ENCODE measurements at regions not wholly inside any gene's neighbourhood (a gene's known extent, or its start where the extent isn't known, plus 50 kb on each side); places are given as distances from the start of the nearest gene placed in this dataset.
A peak's percentile ranks its signal among the peaks of the same experiment; 100 is the strongest.

DNA sequence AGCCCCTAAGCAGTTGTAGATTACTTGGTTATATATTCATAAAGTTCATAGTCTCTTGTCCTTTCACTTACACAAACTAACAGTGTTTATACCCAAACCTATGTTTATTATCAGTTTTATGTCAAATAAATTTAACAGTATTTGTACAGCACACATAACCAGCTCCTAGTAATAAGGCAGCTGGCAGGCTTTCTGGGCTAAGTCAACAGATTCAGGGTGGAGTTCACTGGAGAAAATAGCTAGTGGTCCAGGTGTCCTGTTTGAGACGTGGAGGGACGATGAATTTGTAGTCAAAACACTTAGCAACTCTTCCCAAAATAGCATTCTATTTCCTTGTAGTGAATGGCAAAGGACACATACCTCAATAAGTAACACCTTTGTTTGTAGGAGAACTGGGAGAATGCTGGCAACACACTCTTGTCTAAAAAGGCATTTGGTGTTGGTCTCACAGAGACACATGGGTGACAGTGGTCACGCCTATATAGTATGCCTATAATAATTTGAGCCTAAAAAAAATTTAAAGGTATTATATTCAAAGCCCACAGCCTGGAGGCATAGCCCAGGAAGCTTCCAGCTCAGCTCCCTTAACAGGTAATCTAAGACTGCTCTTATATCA lies 156.4 kb upstream of the CARMIL1 start:
- H3K27ac ChIP-seq = peak overlapping the region; percentile 55 to 79
- DNase-seq = no peak
- TF ChIP-seq POLR2A (IDR thresholded peaks at IDR 0.05) = no peak
- TF ChIP-seq, protein P1, sequence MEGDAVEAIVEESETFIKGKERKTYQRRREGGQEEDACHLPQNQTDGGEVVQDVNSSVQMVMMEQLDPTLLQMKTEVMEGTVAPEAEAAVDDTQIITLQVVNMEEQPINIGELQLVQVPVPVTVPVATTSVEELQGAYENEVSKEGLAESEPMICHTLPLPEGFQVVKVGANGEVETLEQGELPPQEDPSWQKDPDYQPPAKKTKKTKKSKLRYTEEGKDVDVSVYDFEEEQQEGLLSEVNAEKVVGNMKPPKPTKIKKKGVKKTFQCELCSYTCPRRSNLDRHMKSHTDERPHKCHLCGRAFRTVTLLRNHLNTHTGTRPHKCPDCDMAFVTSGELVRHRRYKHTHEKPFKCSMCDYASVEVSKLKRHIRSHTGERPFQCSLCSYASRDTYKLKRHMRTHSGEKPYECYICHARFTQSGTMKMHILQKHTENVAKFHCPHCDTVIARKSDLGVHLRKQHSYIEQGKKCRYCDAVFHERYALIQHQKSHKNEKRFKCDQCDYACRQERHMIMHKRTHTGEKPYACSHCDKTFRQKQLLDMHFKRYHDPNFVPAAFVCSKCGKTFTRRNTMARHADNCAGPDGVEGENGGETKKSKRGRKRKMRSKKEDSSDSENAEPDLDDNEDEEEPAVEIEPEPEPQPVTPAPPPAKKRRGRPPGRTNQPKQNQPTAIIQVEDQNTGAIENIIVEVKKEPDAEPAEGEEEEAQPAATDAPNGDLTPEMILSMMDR (IDR thresholded peaks at IDR 0.05) = no peak
- intact Hi-C loops (cut with DNase I; ENCODE audit: low total_unique reads) = no loop called here
- H3K4me1 ChIP-seq = no peaks in the 10 kb centered on the region
- H3K27me3 ChIP-seq = no peaks in the 10 kb centered on the region
- no peak overlapping the region for H3K4me3 ChIP-seq
- no peaks in the 10 kb centered on the region for H3K36me3 ChIP-seq
- H3K9me3 ChIP-seq = no peaks in the 10 kb centered on the region

DNA sequence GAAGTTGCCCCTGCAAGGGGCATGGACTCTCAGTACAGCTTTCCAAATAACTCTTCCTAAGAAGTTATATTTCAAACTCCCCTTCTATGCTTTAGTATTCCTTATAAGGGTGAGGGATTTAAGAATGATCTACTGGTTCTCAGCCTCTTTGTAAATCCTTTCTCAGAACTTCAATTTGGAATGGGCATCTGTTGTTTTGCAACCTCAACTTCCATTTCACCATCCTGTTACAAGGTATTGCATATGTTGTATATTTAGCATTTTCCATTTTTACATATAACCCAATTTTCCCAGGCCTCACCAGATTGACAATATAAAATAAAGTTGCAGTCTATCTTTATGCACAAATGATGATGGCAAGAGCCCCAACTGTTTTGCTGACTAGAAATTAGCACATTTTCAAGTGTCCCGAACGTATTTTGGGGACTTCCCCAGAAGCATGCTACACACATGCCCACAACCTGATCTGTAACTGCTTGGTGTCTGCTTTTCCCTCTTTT lies 154.9 kb upstream of the CARMIL1 start:
- H3K27me3 ChIP-seq = no peaks in the 10 kb centered on the region
- peak overlapping the region in 1 of 2 donors; percentile 79 for H3K27ac ChIP-seq
- intact Hi-C loops (cut with DNase I; ENCODE audit: low total_unique reads) = no loop called here
- DNase-seq = no peak
- no peaks in the 10 kb centered on the region for H3K9me3 ChIP-seq
- no peaks in the 10 kb centered on the region for H3K36me3 ChIP-seq
- peaks cover 0 to 5% of the 10 kb centered on the region in 2 donors for H3K4me1 ChIP-seq
- TF ChIP-seq, protein P1 (IDR thresholded peaks at IDR 0.05) = no peak
- TF ChIP-seq POLR2A (IDR thresholded peaks at IDR 0.05) = no peak
- H3K4me3 ChIP-seq = no peak overlapping the region

DNA sequence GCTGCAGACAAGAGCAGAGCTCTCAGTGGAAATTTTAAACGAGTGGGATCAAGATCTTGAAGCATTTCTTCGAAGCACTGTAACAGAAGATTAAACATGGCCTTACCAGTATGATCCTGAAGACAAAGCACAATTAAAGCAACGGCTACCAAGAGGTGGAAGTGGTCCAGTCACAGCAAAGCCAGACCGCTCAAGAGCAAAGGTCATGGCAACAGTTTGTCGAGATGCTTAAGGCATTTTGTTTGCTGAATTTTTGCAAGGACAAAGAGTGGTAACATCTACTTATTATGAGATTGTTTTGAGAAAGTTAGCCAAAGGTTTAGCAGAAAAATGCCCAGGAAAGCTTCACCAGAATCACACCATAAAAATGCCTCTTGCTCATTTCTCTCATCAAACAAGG lies 153.4 kb upstream of the CARMIL1 start:
- no peaks in the 10 kb centered on the region for H3K36me3 ChIP-seq
- H3K27me3 ChIP-seq = no peaks in the 10 kb centered on the region
- H3K9me3 ChIP-seq = no peaks in the 10 kb centered on the region
- TF ChIP-seq, protein P1 (IDR thresholded peaks at IDR 0.05) = no peak
- TF ChIP-seq POLR2A (IDR thresholded peaks at IDR 0.05) = no peak
- no peak overlapping the region for H3K4me3 ChIP-seq
- DNase-seq = no peak
- intact Hi-C loops (cut with DNase I; ENCODE audit: low total_unique reads) = no loop called here
- H3K4me1 ChIP-seq = peaks cover 0 to 5% of the 10 kb centered on the region in 2 donors
- H3K27ac ChIP-seq = peak overlapping the region in 1 of 2 donors; percentile 79

- Histone ChIP-seq H3K9me3 (no peaks in the 10 kb centered on the region), H3K27ac (peak overlapping the region in 1 of 2 donors; percentile 92), H3K36me3 (no peaks in the 10 kb centered on the region), H3K4me1 (peaks cover 0 to 11% of the 10 kb centered on the region in 2 donors), H3K4me3 (no peak overlapping the region), H3K27me3 (no peaks in the 10 kb centered on the region)
- intact Hi-C loops (cut with DNase I; ENCODE audit: low total_unique reads) = no loop called here
- no peak for TF ChIP-seq POLR2A (IDR thresholded peaks at IDR 0.05)
- TF ChIP-seq, protein P1 (IDR thresholded peaks at IDR 0.05) = no peak
- DNase-seq = no peak
These were observed 151.9 kb upstream of the CARMIL1 start for GRCh38 chr6:25127076-25127837.

GRCh38 chr6:25130518-25130917 lies 148.7 kb upstream of the CARMIL1 start:
- Histone ChIP-seq H3K27me3 (no peaks in the 10 kb centered on the region), H3K9me3 (no peaks in the 10 kb centered on the region), H3K36me3 (no peaks in the 10 kb centered on the region), H3K4me3 (no peak overlapping the region), H3K27ac (peak overlapping the region; percentile 92), H3K4me1 (peaks cover 0 to 12% of the 10 kb centered on the region in 2 donors)
- DNase-seq = no peak
- intact Hi-C loops (cut with DNase I; ENCODE audit: low total_unique reads) = no loop called here
- TF ChIP-seq, protein P1 (IDR thresholded peaks at IDR 0.05) = no peak

All from uterus (tissue), 3 donors.